ENCODE measurements at regions not wholly inside any gene's neighbourhood (a gene's known extent, or its start where the extent isn't known, plus 50 kb on each side); places are given as distances from the start of the nearest gene placed in this dataset.

GRCh38 chr15:96245252-96245651 is 85.2 kb upstream of the NR2F2 start:
- no peak for TF ChIP-seq ZNF274 (IDR thresholded peaks at IDR 0.05; ENCODE audit: low read depth, low read length)
- TF ChIP-seq YY1 (IDR thresholded peaks at IDR 0.05; ENCODE audit: insufficient read depth, insufficient read length), result no peak
- no peak for TF ChIP-seq SUZ12 (IDR thresholded peaks at IDR 0.05; ENCODE audit: extremely low read depth, insufficient read depth, insufficient read length)
